Neural cell (in vitro differentiated cells): ENCODE measurements at regions not wholly inside any gene's neighbourhood (a gene's known extent, or its start where the extent isn't known, plus 50 kb on each side); places are given as distances from the start of the nearest gene placed in this dataset.

Experiments used
- CTCF ChIP-seq: fragments of 450-650 bp; IDR thresholded peaks from 2 replicates; pipeline ENCODE4 v1.5.1; 2014; ENCODE audit warnings: antibody characterized with exemption, mild to moderate bottlenecking, moderate library complexity; ENCODE audit not compliant: poor library complexity, severe bottlenecking
- EP300 ChIP-seq: fragments of 450-650 bp; conservative IDR thresholded peaks from 2 replicates; pipeline ENCODE4 v1.6.1; 2014; ENCODE audit warnings: antibody characterized with exemption, mild to moderate bottlenecking, moderate library complexity; ENCODE audit not compliant: poor library complexity, severe bottlenecking
- REST ChIP-seq: IDR thresholded peaks from 2 replicates; pipeline ENCODE4 v1.6.1; 2012; ENCODE audit warnings: borderline replicate concordance
- SMC3 ChIP-seq: fragments of 450-650 bp; conservative IDR thresholded peaks from 2 replicates; pipeline ENCODE4 v1.6.1; 2014; ENCODE audit warnings: antibody characterized with exemption, mild to moderate bottlenecking, moderate library complexity; ENCODE audit not compliant: poor library complexity

DNA sequence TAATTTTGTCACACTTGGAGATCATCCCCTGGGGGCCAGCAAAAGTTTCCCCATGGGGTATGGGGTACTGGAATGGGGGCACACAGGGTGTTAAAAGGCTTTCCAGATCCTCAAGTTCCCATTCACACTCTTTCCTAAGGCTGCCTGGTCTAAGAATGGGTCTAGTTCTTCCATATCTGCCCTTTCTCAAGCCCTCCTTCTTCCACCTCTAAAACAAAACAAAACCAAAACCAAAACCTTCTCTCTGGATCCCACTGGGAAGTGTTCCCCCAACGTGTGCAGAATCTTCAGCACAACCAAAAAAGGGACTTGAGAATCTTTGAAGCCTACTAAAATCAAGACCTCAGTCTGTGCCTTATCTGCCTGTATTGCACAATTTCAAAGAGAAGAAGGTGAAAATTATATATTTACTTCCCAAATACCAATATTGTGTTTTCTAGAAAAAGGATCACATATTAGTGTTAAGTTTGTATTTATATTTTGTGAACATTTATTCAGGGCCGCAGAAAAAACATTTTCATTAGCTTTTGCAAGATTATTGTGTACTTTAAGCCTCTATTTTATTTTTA is 207.2 kb upstream of the TCF4 start:
- TF ChIP-seq CTCF, result no peak
- no peak for TF ChIP-seq REST
- no peak for TF ChIP-seq SMC3
- TF ChIP-seq EP300, result no peak
